IPS-20b (cell line): ENCODE measurements at regions not wholly inside any gene's neighbourhood (a gene's known extent, or its start where the extent isn't known, plus 50 kb on each side); places are given as distances from the start of the nearest gene placed in this dataset.

Experiments used
- H3K27ac ChIP-seq: one replicate; pipeline ENCODE4 v1.5.1; 2013; ENCODE audit warnings: low read length
- H3K27me3 ChIP-seq: 2 replicates; pipeline ENCODE4 v1.6.1; 2013; ENCODE audit warnings: mild to moderate bottlenecking, low read length, inconsistent platforms; ENCODE audit not compliant: insufficient read depth
- H3K36me3 ChIP-seq: 2 replicates; pipeline ENCODE4 v1.6.1; 2013; ENCODE audit warnings: low read depth, mild to moderate bottlenecking, inconsistent platforms, low read length, moderate library complexity; ENCODE audit not compliant: insufficient read depth
- H3K4me1 ChIP-seq: 2 replicates; pipeline ENCODE4 v1.6.1; 2013; ENCODE audit warnings: mild to moderate bottlenecking, control low read depth, inconsistent platforms, low read length, moderate library complexity; ENCODE audit not compliant: insufficient read depth
- H3K4me3 ChIP-seq: 2 replicates; pipeline ENCODE4 v1.5.1; 2013; ENCODE audit warnings: mild to moderate bottlenecking, low read length, inconsistent platforms
- H3K9ac ChIP-seq: 2 replicates; pipeline ENCODE4 v1.6.1; 2013; ENCODE audit warnings: low read depth, mild to moderate bottlenecking, inconsistent platforms, low read length, moderate library complexity
- H3K9me3 ChIP-seq: 2 replicates; pipeline ENCODE4 v1.6.1; 2013; ENCODE audit warnings: mild to moderate bottlenecking, low read depth, low read length, inconsistent platforms; ENCODE audit not compliant: insufficient read depth

GRCh38 chr9:1668441-1668840 lies 346.7 kb upstream of the SMARCA2 start:
- peaks cover 21% of the 10 kb centered on the region for H3K9me3 ChIP-seq
- no peak overlapping the region for H3K4me3 ChIP-seq
- no peak overlapping the region for H3K27ac ChIP-seq
- H3K36me3 ChIP-seq = no peaks in the 10 kb centered on the region
- H3K4me1 ChIP-seq = no peaks in the 10 kb centered on the region
- H3K27me3 ChIP-seq = no peaks in the 10 kb centered on the region
- no peak overlapping the region for H3K9ac ChIP-seq

- no peaks in the 10 kb centered on the region for H3K9me3 ChIP-seq
- H3K4me3 ChIP-seq = no peak overlapping the region
- no peak overlapping the region for H3K9ac ChIP-seq
- H3K4me1 ChIP-seq = no peaks in the 10 kb centered on the region
- no peaks in the 10 kb centered on the region for H3K27me3 ChIP-seq
- H3K27ac ChIP-seq = no peak overlapping the region
- no peaks in the 10 kb centered on the region for H3K36me3 ChIP-seq
These were observed 341.8 kb upstream of the SMARCA2 start for GRCh38 chr9:1673300-1673699.

GRCh38 chr9:1676771-1677170 lies 338.4 kb upstream of the SMARCA2 start:
- Histone ChIP-seq H3K4me1 (no peaks in the 10 kb centered on the region), H3K27ac (no peak overlapping the region), H3K9ac (no peak overlapping the region), H3K4me3 (no peak overlapping the region), H3K27me3 (no peaks in the 10 kb centered on the region), H3K36me3 (no peaks in the 10 kb centered on the region), H3K9me3 (no peaks in the 10 kb centered on the region)

GRCh38 chr9:1683951-1684350 lies 331.2 kb upstream of the SMARCA2 start:
- H3K4me1 ChIP-seq = no peaks in the 10 kb centered on the region

GRCh38 chr9:1698991-1699390 lies 316.2 kb upstream of the SMARCA2 start:
- Histone ChIP-seq H3K9ac (no peak overlapping the region), H3K4me1 (no peaks in the 10 kb centered on the region), H3K27ac (no peak overlapping the region), H3K4me3 (no peak overlapping the region), H3K27me3 (no peaks in the 10 kb centered on the region), H3K36me3 (no peaks in the 10 kb centered on the region), H3K9me3 (no peaks in the 10 kb centered on the region)

More at GRCh38 chr9:1683951-1684350, 331.2 kb upstream of the SMARCA2 start:
- no peaks in the 10 kb centered on the region for H3K9me3 ChIP-seq
- no peak overlapping the region for H3K27ac ChIP-seq
- H3K9ac ChIP-seq = no peak overlapping the region
- no peak overlapping the region for H3K4me3 ChIP-seq
- H3K27me3 ChIP-seq = no peaks in the 10 kb centered on the region
- no peaks in the 10 kb centered on the region for H3K36me3 ChIP-seq

- Histone ChIP-seq H3K9ac (no peak overlapping the region), H3K9me3 (no peaks in the 10 kb centered on the region), H3K27ac (no peak overlapping the region), H3K27me3 (no peaks in the 10 kb centered on the region), H3K36me3 (no peaks in the 10 kb centered on the region), H3K4me3 (no peak overlapping the region), H3K4me1 (no peaks in the 10 kb centered on the region)
These were observed 314.0 kb upstream of the SMARCA2 start for GRCh38 chr9:1701113-1701512.

GRCh38 chr9:1702701-1703100 lies 312.4 kb upstream of the SMARCA2 start:
- Histone ChIP-seq H3K4me3 (no peak overlapping the region), H3K9me3 (no peaks in the 10 kb centered on the region), H3K9ac (no peak overlapping the region), H3K4me1 (peaks cover 10% of the 10 kb centered on the region), H3K27me3 (no peaks in the 10 kb centered on the region), H3K27ac (no peak overlapping the region), H3K36me3 (no peaks in the 10 kb centered on the region)

- Histone ChIP-seq H3K4me3 (no peak overlapping the region), H3K27ac (no peak overlapping the region), H3K4me1 (peaks cover 10% of the 10 kb centered on the region), H3K9ac (no peak overlapping the region), H3K27me3 (no peaks in the 10 kb centered on the region), H3K9me3 (no peaks in the 10 kb centered on the region), H3K36me3 (no peaks in the 10 kb centered on the region)
These were observed 307.9 kb upstream of the SMARCA2 start for GRCh38 chr9:1707291-1707690.

GRCh38 chr9:1708219-1708618 lies 306.9 kb upstream of the SMARCA2 start:
- Histone ChIP-seq H3K27me3 (no peaks in the 10 kb centered on the region), H3K36me3 (no peaks in the 10 kb centered on the region), H3K9ac (no peak overlapping the region), H3K4me1 (peaks cover 10% of the 10 kb centered on the region), H3K4me3 (no peak overlapping the region), H3K27ac (no peak overlapping the region), H3K9me3 (no peaks in the 10 kb centered on the region)

GRCh38 chr9:1709347-1709746 lies 305.8 kb upstream of the SMARCA2 start:
- H3K9me3 ChIP-seq = no peaks in the 10 kb centered on the region
- peaks cover 10% of the 10 kb centered on the region for H3K4me1 ChIP-seq
- no peak overlapping the region for H3K4me3 ChIP-seq
- H3K36me3 ChIP-seq = no peaks in the 10 kb centered on the region
- no peak overlapping the region for H3K9ac ChIP-seq
- H3K27me3 ChIP-seq = no peaks in the 10 kb centered on the region
- H3K27ac ChIP-seq = no peak overlapping the region

GRCh38 chr9:1712861-1713450 lies 302.2 kb upstream of the SMARCA2 start:
- Histone ChIP-seq H3K36me3 (no peaks in the 10 kb centered on the region), H3K9me3 (no peaks in the 10 kb centered on the region), H3K9ac (no peak overlapping the region), H3K27ac (no peak overlapping the region), H3K4me3 (no peak overlapping the region), H3K4me1 (no peaks in the 10 kb centered on the region), H3K27me3 (no peaks in the 10 kb centered on the region)

- Histone ChIP-seq H3K9ac (no peak overlapping the region), H3K27ac (no peak overlapping the region), H3K4me1 (no peaks in the 10 kb centered on the region), H3K4me3 (no peak overlapping the region), H3K36me3 (no peaks in the 10 kb centered on the region), H3K27me3 (no peaks in the 10 kb centered on the region), H3K9me3 (no peaks in the 10 kb centered on the region)
These were observed 301.3 kb upstream of the SMARCA2 start for GRCh38 chr9:1713841-1714240.
